GM20000 (cell line): ENCODE measurements at regions not wholly inside any gene's neighbourhood (a gene's known extent, or its start where the extent isn't known, plus 50 kb on each side); places are given as distances from the start of the nearest gene placed in this dataset.

Experiments
- DNase-seq: peaks from one replicate; pipeline ENCODE4 v3.0.0; 2012; ENCODE audit warnings: low spot score
- CTCF ChIP-seq: IDR thresholded peaks from 2 replicates; pipeline ENCODE4 v1.5.1; 2012; ENCODE audit warnings: mild to moderate bottlenecking, control low read depth; ENCODE audit errors: extremely low read depth, missing control alignments

- no peak for DNase-seq
Measured at GRCh38 chr3:102078854-102079808, 229.8 kb downstream of the NFKBIZ start.

GRCh38 chr3:102079809-102080197 lies 230.5 kb downstream of the NFKBIZ start:
- no peak for TF ChIP-seq CTCF
- no peak for DNase-seq

More at GRCh38 chr3:102078854-102079808, 229.8 kb downstream of the NFKBIZ start:
- TF ChIP-seq CTCF, result no peak

- DNase-seq, result no peak
- no peak for TF ChIP-seq CTCF
Measured at GRCh38 chr3:102081572-102082289, 232.4 kb downstream of the NFKBIZ start.

GRCh38 chr3:102083473-102083872 lies 234.2 kb downstream of the NFKBIZ start:
- no peak for TF ChIP-seq CTCF
- no peak for DNase-seq

- TF ChIP-seq CTCF, result no peak
- DNase-seq, result no peak
Measured at GRCh38 chr3:102084006-102084405, 234.7 kb downstream of the NFKBIZ start.

GRCh38 chr3:102084704-102085103 lies 235.4 kb downstream of the NFKBIZ start:
- no peak for DNase-seq
- no peak for TF ChIP-seq CTCF

GRCh38 chr3:102085431-102086176 lies 236.3 kb downstream of the NFKBIZ start:
- no peak for DNase-seq

More at GRCh38 chr3:102085431-102086176, 236.3 kb downstream of the NFKBIZ start:
- TF ChIP-seq CTCF, result no peak
